ENCODE measurements at regions not wholly inside any gene's neighbourhood (a gene's known extent, or its start where the extent isn't known, plus 50 kb on each side); places are given as distances from the start of the nearest gene placed in this dataset.

DNA sequence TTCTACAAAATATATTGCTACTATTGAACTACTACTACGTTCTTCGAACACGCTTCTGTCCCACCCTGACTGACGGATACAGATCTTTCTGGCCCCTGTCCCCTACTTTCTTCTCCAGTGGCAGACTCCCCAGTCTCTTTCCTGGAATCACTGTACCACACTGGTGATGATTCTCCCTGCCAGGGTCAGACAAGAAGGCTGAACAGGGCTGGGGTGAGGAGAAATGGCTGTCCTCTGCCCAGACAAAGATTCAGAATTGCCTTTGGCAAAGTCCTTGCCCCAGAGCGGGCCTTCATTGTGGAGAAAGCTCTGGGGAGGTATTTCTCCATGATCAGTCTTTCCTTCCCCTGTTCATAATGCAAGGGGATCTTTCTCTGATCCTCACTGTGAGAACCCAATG is 1417.1 kb downstream of the BRD1 start:
- WGBS, 5 donors: 82 to 94% (median 89%) methylated on average over 5 of the region's 5 CpGs
- TF ChIP-seq POLR2A (IDR thresholded peaks at IDR 0.05) (no peak), POLR2AphosphoS5 (IDR thresholded peaks at IDR 0.05) (no peak), CTCF (IDR thresholded peaks at IDR 0.05 in 8 of 11, conservative IDR thresholded peaks at IDR 0.05 in 3 of 11) (no peak)
- DNase-seq: no peak
- no peaks in the 10 kb centered on the region for H3K36me3 ChIP-seq
- H3K27ac ChIP-seq: no peak overlapping the region
- H3K4me1 ChIP-seq: no peaks in the 10 kb centered on the region
- H3K9me3 ChIP-seq: peaks cover 0 to 12% (median 8%) of the 10 kb centered on the region in 8 donors
- H3K27me3 ChIP-seq (replicated peaks in 1 of 7): peaks cover 0 to 31% (median 0%) of the 10 kb centered on the region in 7 donors
- H3K4me3 ChIP-seq: no peak overlapping the region
- intact Hi-C loops (cut with DNase I; ENCODE audit: low total_unique reads): no loop called here

DNA sequence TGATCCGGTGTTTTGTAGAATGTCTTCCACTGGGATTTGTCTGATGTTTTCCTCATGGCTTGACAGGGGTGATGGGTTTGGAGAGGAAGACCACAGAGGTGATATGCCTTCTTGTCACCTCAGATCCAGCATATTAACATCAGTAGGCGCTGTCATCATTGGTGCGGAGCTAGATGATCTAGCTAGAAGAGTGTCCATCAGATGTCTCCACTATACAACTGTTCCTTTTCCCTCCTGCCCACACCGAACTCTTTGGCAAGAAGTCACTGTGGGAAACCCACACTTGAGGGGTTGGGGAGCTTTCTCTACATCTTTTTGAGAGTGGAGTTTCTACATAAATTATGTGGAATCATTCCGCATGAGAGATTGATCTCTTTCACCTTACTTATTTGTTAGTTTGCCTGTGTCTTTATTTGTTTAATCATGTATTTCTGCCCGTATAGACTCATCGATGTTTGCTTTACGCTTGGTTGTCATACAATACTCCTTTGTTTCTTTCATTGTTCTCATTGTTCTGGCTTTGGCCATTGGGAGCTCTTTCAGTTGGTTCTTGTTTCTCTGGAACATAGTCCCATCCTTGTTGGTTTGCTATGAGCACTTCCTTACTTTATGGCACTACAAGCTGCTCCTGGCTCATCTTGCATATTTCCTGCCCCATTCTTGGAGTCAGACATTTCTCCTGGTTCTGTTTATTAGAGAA is 1420.3 kb downstream of the BRD1 start:
- TF ChIP-seq CTCF (IDR thresholded peaks at IDR 0.05 in 8 of 11, conservative IDR thresholded peaks at IDR 0.05 in 3 of 11): no peak
- TF ChIP-seq POLR2AphosphoS5 (IDR thresholded peaks at IDR 0.05): no peak
- TF ChIP-seq POLR2A (IDR thresholded peaks at IDR 0.05): no peak
- Histone ChIP-seq H3K27ac (no peak overlapping the region), H3K4me3 (no peak overlapping the region), H3K9me3 (peaks cover 0 to 12% (median 8%) of the 10 kb centered on the region in 8 donors), H3K4me1 (no peaks in the 10 kb centered on the region), H3K36me3 (no peaks in the 10 kb centered on the region), H3K27me3 (replicated peaks in 1 of 7) (peaks cover 0 to 39% (median 0%) of the 10 kb centered on the region in 7 donors)
- intact Hi-C loops (cut with DNase I; ENCODE audit: low total_unique reads): no loop called here
- no peak for DNase-seq
- 88 to 94% (median 91%) methylated on average over 8 of the region's 8 CpGs for WGBS, 5 donors

GRCh38 chr22:48406161-48406560 is 1421.5 kb downstream of the BRD1 start:
- no peak for DNase-seq
- TF ChIP-seq CTCF (IDR thresholded peaks at IDR 0.05 in 8 of 11, conservative IDR thresholded peaks at IDR 0.05 in 3 of 11): no peak
- TF ChIP-seq POLR2A (IDR thresholded peaks at IDR 0.05): no peak
- TF ChIP-seq POLR2AphosphoS5 (IDR thresholded peaks at IDR 0.05): no peak
- intact Hi-C loops (cut with DNase I; ENCODE audit: low total_unique reads): no loop called here

DNA sequence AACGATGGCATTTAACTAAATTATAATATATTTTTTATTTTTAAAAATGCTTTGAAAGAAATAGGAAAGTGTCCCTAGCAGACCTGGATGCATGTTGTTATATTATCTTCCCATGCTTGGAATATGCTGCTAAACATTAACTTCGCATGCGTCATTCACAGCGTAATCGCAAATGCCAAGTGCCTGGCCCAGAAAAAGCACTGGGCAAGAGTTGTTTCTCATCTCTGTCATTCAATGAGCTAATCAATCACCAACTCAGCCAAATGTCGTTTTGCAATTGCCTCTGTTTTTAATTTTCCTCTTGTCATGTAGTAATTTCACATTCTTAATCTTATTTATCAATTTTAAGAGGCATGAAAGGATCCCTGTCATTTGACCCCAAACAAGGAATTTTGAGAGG is 1421.9 kb downstream of the BRD1 start:
- Histone ChIP-seq H3K4me3 (no peak overlapping the region), H3K4me1 (no peaks in the 10 kb centered on the region), H3K27ac (no peak overlapping the region), H3K27me3 (replicated peaks in 1 of 7) (peaks cover 0 to 28% (median 0%) of the 10 kb centered on the region in 7 donors), H3K36me3 (no peaks in the 10 kb centered on the region), H3K9me3 (peaks cover 0 to 12% (median 8%) of the 10 kb centered on the region in 8 donors)
- no peak for DNase-seq
- intact Hi-C loops (cut with DNase I; ENCODE audit: low total_unique reads): no loop called here
- 74 to 87% (median 80%) methylated on average over 6 of the region's 6 CpGs for WGBS, 5 donors
- no peak for TF ChIP-seq CTCF (IDR thresholded peaks at IDR 0.05 in 8 of 11, conservative IDR thresholded peaks at IDR 0.05 in 3 of 11)
- no peak for TF ChIP-seq POLR2AphosphoS5 (IDR thresholded peaks at IDR 0.05)
- no peak for TF ChIP-seq POLR2A (IDR thresholded peaks at IDR 0.05)

More at GRCh38 chr22:48406161-48406560, 1421.5 kb downstream of the BRD1 start:
- H3K27me3 ChIP-seq (replicated peaks in 1 of 7): peaks cover 0 to 30% (median 0%) of the 10 kb centered on the region in 7 donors
- H3K9me3 ChIP-seq: peaks cover 0 to 12% (median 8%) of the 10 kb centered on the region in 8 donors
- no peaks in the 10 kb centered on the region for H3K4me1 ChIP-seq
- no peak overlapping the region for H3K27ac ChIP-seq
- no peak overlapping the region for H3K4me3 ChIP-seq
- WGBS, 5 donors: 85 to 93% (median 85%) methylated on average over 4 of the region's 4 CpGs
- H3K36me3 ChIP-seq: no peaks in the 10 kb centered on the region

Data from spleen (tissue), 11 donors.